HepG2 (cell line): ENCODE measurements at regions not wholly inside any gene's neighbourhood (a gene's known extent, or its start where the extent isn't known, plus 50 kb on each side); places are given as distances from the start of the nearest gene placed in this dataset.

Source experiments
- ATAC-seq: fragments of 200-7000 bp; cut with Tn5 transposase; 3 replicates; pipeline ENCODE4 v1.9.1; 2020; ENCODE audit warnings: mild to moderate bottlenecking, moderate library complexity
- BruUV-seq: library from RNA; stranded (reverse); fragments of 400-500 nt; replicated peaks from 2 replicates; lab custom pipeline; 2021; lab: Mats Ljungman, UMichigan
- CTCF ChIA-PET: fragments of 300-600 bp; formaldehyde crosslinking; extraction: SDS; loops from one replicate; lab custom pipeline; 2021; ENCODE audit warnings: low total read pairs, inconsistent platforms, low intra/inter-chr PET ratio; lab: Yijun Ruan, JAX
- POLR2A ChIA-PET: fragments of 350-600 bp; sonication (Branson Sonifier 250); formaldehyde crosslinking; loops from one replicate; lab custom pipeline; 2020; ENCODE audit warnings: antibody characterized with exemption, inconsistent platforms; lab: Yijun Ruan, JAX
- DNase-seq: peaks from one replicate; pipeline ENCODE4 v3.0.0-alpha.2; 2015; ENCODE audit warnings: low spot score
- FAIRE-seq: peaks from 3 replicates; lab custom pipeline; 2011; peaks lifted over from hg19 to GRCh38; lab: Jason Lieb, UNC
- H2AFZ ChIP-seq: one replicate; pipeline ENCODE4 v1.6.1; 2011; ENCODE audit warnings: low read length, inconsistent platforms
- H3K27ac ChIP-seq: fragments of 300-600 bp; 3 replicates; pipeline ENCODE4 v1.8.0; 2011; ENCODE audit warnings: mixed run types, mild to moderate bottlenecking, mixed read lengths, low read length, inconsistent platforms; ENCODE audit not compliant: insufficient read depth; ENCODE audit errors: extremely low read length
- H3K27me3 ChIP-seq, 2 experiments: fragments of 200-600 bp in 1 of 2; 2 replicates in 1 of 2; 3 replicates in 1 of 2; pipeline versions ENCODE4 v1.6.0 to v1.8.0; 2011; ENCODE audit warnings: low read length in 2 of 2, mild to moderate bottlenecking in 2 of 2, moderate library complexity in 2 of 2, inconsistent platforms in 1 of 2; ENCODE audit not compliant: insufficient read depth in 2 of 2, control insufficient read depth in 1 of 2
- H3K36me3 ChIP-seq, 2 experiments: fragments of 200-600 bp in 1 of 2; replicated peaks in 1 of 2; 2 replicates in 1 of 2; 3 replicates in 1 of 2; pipeline versions ENCODE4 v1.5.1 to v1.8.0; 2011; ENCODE audit warnings: low read length in 2 of 2, inconsistent platforms in 1 of 2; ENCODE audit not compliant: insufficient read depth in 2 of 2, control insufficient read depth in 1 of 2
- H3K4me1 ChIP-seq: 2 replicates; pipeline ENCODE4 v1.5.1; 2012; ENCODE audit warnings: low read length, inconsistent platforms; ENCODE audit not compliant: insufficient read depth
- H3K4me2 ChIP-seq: 2 replicates; pipeline ENCODE4 v1.6.0; 2011; ENCODE audit warnings: low read depth, low read length, inconsistent platforms
- H3K4me3 ChIP-seq, 3 experiments: fragments of 200-600 bp in 1 of 3; sonication (generic), shearing (Covaris generic) in 1 of 3; replicated peaks in 1 of 3; 2 replicates each; pipeline ENCODE4 v1.5.1; 2011 to 2016; ENCODE audit warnings: low read length in 3 of 3, inconsistent platforms in 2 of 3, low read depth in 2 of 3, mild to moderate bottlenecking in 2 of 3, control low read depth in 1 of 3, mixed read lengths in 1 of 3; ENCODE audit not compliant: insufficient read depth in 1 of 3
- H3K79me2 ChIP-seq: one replicate; pipeline ENCODE4 v1.6.1; 2011; ENCODE audit warnings: low read length, inconsistent platforms; ENCODE audit not compliant: insufficient read depth
- H3K9ac ChIP-seq: 2 replicates; pipeline ENCODE4 v1.6.0; 2011; ENCODE audit warnings: mild to moderate bottlenecking, low read depth, low read length, inconsistent platforms; ENCODE audit not compliant: insufficient read depth
- H3K9me3 ChIP-seq: 2 replicates; pipeline ENCODE4 v1.5.1; 2012; ENCODE audit warnings: mild to moderate bottlenecking, low read length
- H4K20me1 ChIP-seq: 2 replicates; pipeline ENCODE4 v1.6.0; 2011; ENCODE audit warnings: inconsistent platforms, mild to moderate bottlenecking, low read length, moderate library complexity; ENCODE audit not compliant: insufficient read depth
- AKNA ChIP-seq: sonication (generic); formaldehyde crosslinking; IDR thresholded peaks from 2 replicates; pipeline ENCODE4 v1.4.0; 2020; ENCODE audit warnings: missing genetic modification reagents, borderline replicate concordance
- CBX5 ChIP-seq: sonication (generic); formaldehyde crosslinking; IDR thresholded peaks from 2 replicates; pipeline ENCODE4 v1.4.0; 2020; ENCODE audit warnings: missing genetic modification reagents, borderline replicate concordance
- GATAD1 ChIP-seq: IDR thresholded peaks from 2 replicates; pipeline ENCODE4 v1.6.1; 2016; ENCODE audit warnings: missing genetic modification reagents, missing compliant biosample characterization
- MAFK ChIP-seq, 2 experiments: IDR thresholded peaks in 1 of 2; conservative IDR thresholded peaks in 1 of 2; 2 replicates each; pipeline ENCODE4 v1.6.1; 2011; ENCODE audit warnings: improper control_type of control experiment in 2 of 2, low read length in 2 of 2
- PLRG1 ChIP-seq: fragments of 450-650 bp; conservative IDR thresholded peaks from 2 replicates; pipeline ENCODE4 v1.6.1; 2016
- RARG ChIP-seq: sonication (generic); formaldehyde crosslinking; IDR thresholded peaks from 2 replicates; pipeline ENCODE4 v1.4.0; 2020; ENCODE audit warnings: low read depth, mild to moderate bottlenecking, missing genetic modification reagents
- TGIF2 ChIP-seq: IDR thresholded peaks from 2 replicates; pipeline ENCODE4 v1.6.1; 2016; ENCODE audit warnings: control low read depth, missing compliant biosample characterization
- ZNF407 ChIP-seq: sonication (generic); formaldehyde crosslinking; IDR thresholded peaks from one replicate; pipeline ENCODE4 v1.5.1; 2020; ENCODE audit warnings: mild to moderate bottlenecking, missing genetic modification reagents; ENCODE audit errors: not compliant biosample characterization
- WGBS: methylation state at CpG from one replicate; pipeline ENCODE4 v1.1.6; 2017; ENCODE audit warnings: low lambda C conversion rate; 5-methylcytosine and 5-hydroxymethylcytosine counted together
- in situ Hi-C: cut with HindIII; loops from 2 replicates; pipeline ENCODE4 v1.10.0; 2017; ENCODE audit warnings: low pct_unique_long_range_greater_than_20kb; ENCODE audit not compliant: extremely low pct_ligation_motif_present
- intact Hi-C: fragments of 100-400 bp; cut with micrococcal nuclease; formaldehyde crosslinking; loops from one replicate; pipeline ENCODE4 v1.10.0; 2022; ENCODE audit not compliant: unreplicated experiment
- TF ChIP-seq, protein P1 (sequence below): sonication (generic); formaldehyde crosslinking; IDR thresholded peaks from 2 replicates; pipeline ENCODE4 v1.4.0; 2020; ENCODE audit warnings: missing genetic modification reagents

DNA sequence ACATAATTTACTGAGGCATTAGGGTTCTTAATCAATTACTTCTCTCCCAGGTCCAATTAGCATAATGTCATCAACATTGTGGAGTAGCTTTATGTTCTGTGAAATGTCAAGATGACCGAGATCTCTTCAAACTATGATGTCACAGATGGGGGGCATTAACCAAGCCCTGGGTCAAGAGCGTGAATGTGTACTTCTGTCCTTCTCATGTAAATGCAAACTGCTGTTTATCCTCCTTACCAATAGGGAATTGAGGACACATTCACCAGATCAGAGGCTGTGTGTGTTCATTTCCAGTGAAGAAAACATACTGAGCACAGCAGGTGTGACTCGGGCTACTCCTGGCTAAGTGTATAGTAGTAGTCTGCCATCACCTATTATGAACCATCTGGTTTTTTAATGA is 177.9 kb downstream of the MINAR1 start (continued):
- TF ChIP-seq AKNA = no peak
- TF ChIP-seq GATAD1 (CRISPR knock-in tag) = no peak
- no peak for TF ChIP-seq RARG (CRISPR knock-in tag)
- TF ChIP-seq, protein P1, sequence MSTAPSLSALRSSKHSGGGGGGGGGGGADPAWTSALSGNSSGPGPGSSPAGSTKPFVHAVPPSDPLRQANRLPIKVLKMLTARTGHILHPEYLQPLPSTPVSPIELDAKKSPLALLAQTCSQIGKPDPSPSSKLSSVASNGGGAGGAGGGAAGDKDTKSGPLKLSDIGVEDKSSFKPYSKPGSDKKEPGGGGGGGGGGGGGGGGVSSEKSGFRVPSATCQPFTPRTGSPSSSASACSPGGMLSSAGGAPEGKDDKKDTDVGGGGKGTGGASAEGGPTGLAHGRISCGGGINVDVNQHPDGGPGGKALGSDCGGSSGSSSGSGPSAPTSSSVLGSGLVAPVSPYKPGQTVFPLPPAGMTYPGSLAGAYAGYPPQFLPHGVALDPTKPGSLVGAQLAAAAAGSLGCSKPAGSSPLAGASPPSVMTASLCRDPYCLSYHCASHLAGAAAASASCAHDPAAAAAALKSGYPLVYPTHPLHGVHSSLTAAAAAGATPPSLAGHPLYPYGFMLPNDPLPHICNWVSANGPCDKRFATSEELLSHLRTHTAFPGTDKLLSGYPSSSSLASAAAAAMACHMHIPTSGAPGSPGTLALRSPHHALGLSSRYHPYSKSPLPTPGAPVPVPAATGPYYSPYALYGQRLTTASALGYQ (CRISPR knock-in tag) = no peak
- TF ChIP-seq, all 625 proteins: peak for 0

DNA sequence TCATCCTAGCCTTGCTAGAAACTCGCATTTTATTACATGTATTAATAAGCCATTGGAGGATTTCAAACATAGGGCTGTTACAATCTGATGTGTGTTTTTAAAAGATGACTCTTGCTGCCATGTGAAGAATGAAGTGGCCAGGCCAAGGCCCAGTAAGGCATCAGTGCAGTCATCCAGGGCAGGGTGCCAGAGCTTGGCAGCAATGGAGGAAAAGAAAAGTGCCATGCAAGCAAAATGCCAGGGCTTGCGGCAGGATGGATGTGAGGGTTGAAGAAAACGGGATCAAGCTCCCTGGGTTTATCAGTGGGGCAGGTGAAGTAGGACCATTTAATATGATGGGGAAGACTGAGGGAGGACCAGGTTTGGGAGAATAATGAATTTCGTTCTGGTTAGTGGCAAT is 183.6 kb downstream of the MINAR1 start:
- ChIA-PET CTCF (no interaction called here), POLR2A (no interaction called here)
- no peak for ATAC-seq
- Histone ChIP-seq H3K9me3 (no peaks in the 10 kb centered on the region), H3K4me1 (no peaks in the 10 kb centered on the region), H3K27ac (no peak overlapping the region), H3K4me2 (no peak overlapping the region), H3K27me3 (no peaks in the 10 kb centered on the region), H4K20me1 (no peaks in the 10 kb centered on the region), H3K36me3 (no peaks in the 10 kb centered on the region), H2AFZ (no peak overlapping the region), H3K79me2 (no peaks in the 10 kb centered on the region), H3K9ac (no peak overlapping the region), H3K4me3 (no peak overlapping the region)
- 24% methylated on average over 4 of the region's 4 CpGs for WGBS
- intact Hi-C loops = no loop called here
- no peak for DNase-seq
- FAIRE-seq = no peak
- no TSS peak for BruUV-seq
- in situ Hi-C loops = no loop called here
- no peak for TF ChIP-seq PLRG1
- TF ChIP-seq TGIF2 (CRISPR knock-in tag) = no peak
- peak; percentile 49 to 53; a peak in 3 of 4 replicates for TF ChIP-seq MAFK (conservative IDR thresholded peaks at IDR 0.05 in 1 of 2, IDR thresholded peaks at IDR 0.05 in 1 of 2; ENCODE audit: low read length in 2 of 2)
- no peak for TF ChIP-seq CBX5 (CRISPR knock-in tag)
- no peak for TF ChIP-seq ZNF407
